Hepatocyte (in vitro differentiated cells): ENCODE measurements at regions not wholly inside any gene's neighbourhood (a gene's known extent, or its start where the extent isn't known, plus 50 kb on each side); places are given as distances from the start of the nearest gene placed in this dataset.

Experiments
- DNase-seq: peaks from one replicate; pipeline ENCODE4 v3.0.0-alpha.2; 2016; ENCODE audit warnings: low spot score
- H2AFZ ChIP-seq: fragments of 200-600 bp; sonication (generic); 2 replicates; pipeline ENCODE4 v1.6.0; 2016; ENCODE audit warnings: antibody characterized with exemption, mild to moderate bottlenecking
- H3K27ac ChIP-seq: fragments of 200-600 bp; sonication (generic); 2 replicates; pipeline ENCODE4 v1.5.1; 2016; ENCODE audit warnings: mild to moderate bottlenecking
- H3K27me3 ChIP-seq: fragments of 200-600 bp; sonication (generic); 2 replicates; pipeline ENCODE4 v1.6.1; 2016
- H3K36me3 ChIP-seq: fragments of 200-600 bp; sonication (generic); replicated peaks from 2 replicates; pipeline ENCODE4 v1.5.1; 2016; ENCODE audit warnings: low read depth; ENCODE audit not compliant: insufficient read depth
- H3K4me1 ChIP-seq: fragments of 200-600 bp; sonication (generic); 2 replicates; pipeline ENCODE4 v1.5.1; 2016; ENCODE audit warnings: mild to moderate bottlenecking, moderate library complexity; ENCODE audit not compliant: insufficient read depth
- H3K4me2 ChIP-seq: fragments of 200-600 bp; sonication (generic); 2 replicates; pipeline ENCODE4 v1.6.0; 2016
- H3K4me3 ChIP-seq: fragments of 200-600 bp; sonication (generic); 2 replicates; pipeline ENCODE4 v1.5.1; 2016; ENCODE audit warnings: mild to moderate bottlenecking
- H3K79me2 ChIP-seq: fragments of 200-600 bp; sonication (generic); 2 replicates; pipeline ENCODE4 v1.6.0; 2017; ENCODE audit warnings: mild to moderate bottlenecking
- H3K9me2 ChIP-seq: fragments of 200-600 bp; sonication (generic); replicated peaks from 2 replicates; pipeline ENCODE4 v1.6.0; 2017; ENCODE audit warnings: mild to moderate bottlenecking; ENCODE audit not compliant: insufficient read depth
- H3K9me3 ChIP-seq: fragments of 200-600 bp; sonication (generic); 2 replicates; pipeline ENCODE4 v1.5.1; 2016; ENCODE audit warnings: low read depth, mild to moderate bottlenecking
- H4K20me1 ChIP-seq: fragments of 200-600 bp; sonication (generic); 2 replicates; pipeline ENCODE4 v1.6.0; 2016; ENCODE audit warnings: mild to moderate bottlenecking; ENCODE audit not compliant: insufficient read depth, poor library complexity, severe bottlenecking
- EZH2 ChIP-seq: fragments of 200-600 bp; sonication (generic); IDR thresholded peaks from 2 replicates; pipeline ENCODE4 v1.6.1; 2016; ENCODE audit warnings: antibody characterized with exemption, mild to moderate bottlenecking, borderline replicate concordance
- EZH2phosphoT487 ChIP-seq: fragments of 200-600 bp; sonication (generic); IDR thresholded peaks from one replicate; pipeline ENCODE4 v1.6.1; 2018; ENCODE audit warnings: antibody characterized with exemption, mild to moderate bottlenecking, low read depth, moderate library complexity; ENCODE audit not compliant: unreplicated experiment, severe bottlenecking
- WGBS: methylation state at CpG from one replicate; pipeline ENCODE4 v1.1.6; 2016; ENCODE audit warnings: low lambda C conversion rate; ENCODE audit errors: missing lambda C conversion rate; 5-methylcytosine and 5-hydroxymethylcytosine counted together
- TF ChIP-seq, protein P1 (sequence below): fragments of 200-600 bp; sonication (generic); IDR thresholded peaks from 2 replicates; pipeline ENCODE4 v1.5.1; 2016; ENCODE audit warnings: antibody characterized with exemption, mild to moderate bottlenecking; ENCODE audit not compliant: poor library complexity

DNA sequence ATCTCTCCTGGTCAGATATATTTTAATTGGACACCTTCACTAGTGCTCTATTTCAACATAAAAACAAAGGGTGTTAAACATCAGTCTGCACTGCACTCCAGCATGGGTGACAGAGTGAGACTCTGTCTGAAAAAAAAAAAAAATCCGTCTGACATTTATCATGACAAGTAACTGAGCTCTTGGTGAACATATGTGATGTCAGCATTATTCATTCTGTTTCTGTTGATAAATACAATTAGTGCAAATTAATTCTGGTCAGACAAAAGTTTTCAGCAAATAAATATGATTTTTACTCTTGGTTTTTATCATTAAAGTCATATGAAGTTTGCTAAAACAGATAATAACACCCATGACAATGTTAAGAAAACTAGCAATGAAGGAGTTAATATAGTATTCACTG, 692.8 kb upstream of the GRM3 start:
- WGBS = 70% methylated on average over 1 of the region's 1 CpG
- no peaks in the 10 kb centered on the region for H4K20me1 ChIP-seq
- no peak overlapping the region for H3K4me3 ChIP-seq
- no peaks in the 10 kb centered on the region for H3K79me2 ChIP-seq
- no peak for TF ChIP-seq EZH2phosphoT487
- TF ChIP-seq, protein P1, sequence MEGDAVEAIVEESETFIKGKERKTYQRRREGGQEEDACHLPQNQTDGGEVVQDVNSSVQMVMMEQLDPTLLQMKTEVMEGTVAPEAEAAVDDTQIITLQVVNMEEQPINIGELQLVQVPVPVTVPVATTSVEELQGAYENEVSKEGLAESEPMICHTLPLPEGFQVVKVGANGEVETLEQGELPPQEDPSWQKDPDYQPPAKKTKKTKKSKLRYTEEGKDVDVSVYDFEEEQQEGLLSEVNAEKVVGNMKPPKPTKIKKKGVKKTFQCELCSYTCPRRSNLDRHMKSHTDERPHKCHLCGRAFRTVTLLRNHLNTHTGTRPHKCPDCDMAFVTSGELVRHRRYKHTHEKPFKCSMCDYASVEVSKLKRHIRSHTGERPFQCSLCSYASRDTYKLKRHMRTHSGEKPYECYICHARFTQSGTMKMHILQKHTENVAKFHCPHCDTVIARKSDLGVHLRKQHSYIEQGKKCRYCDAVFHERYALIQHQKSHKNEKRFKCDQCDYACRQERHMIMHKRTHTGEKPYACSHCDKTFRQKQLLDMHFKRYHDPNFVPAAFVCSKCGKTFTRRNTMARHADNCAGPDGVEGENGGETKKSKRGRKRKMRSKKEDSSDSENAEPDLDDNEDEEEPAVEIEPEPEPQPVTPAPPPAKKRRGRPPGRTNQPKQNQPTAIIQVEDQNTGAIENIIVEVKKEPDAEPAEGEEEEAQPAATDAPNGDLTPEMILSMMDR = no peak
- no peak overlapping the region for H3K4me2 ChIP-seq
- no peaks in the 10 kb centered on the region for H3K27me3 ChIP-seq
- no peaks in the 10 kb centered on the region for H3K4me1 ChIP-seq
- no peaks in the 10 kb centered on the region for H3K36me3 ChIP-seq
- no peaks in the 10 kb centered on the region for H3K9me2 ChIP-seq
- H3K9me3 ChIP-seq = no peaks in the 10 kb centered on the region
- H3K27ac ChIP-seq = no peak overlapping the region
- no peak overlapping the region for H2AFZ ChIP-seq
- no peak for DNase-seq

- no peak for DNase-seq
- no peaks in the 10 kb centered on the region for H3K36me3 ChIP-seq
- no peaks in the 10 kb centered on the region for H3K27me3 ChIP-seq
- no peaks in the 10 kb centered on the region for H3K79me2 ChIP-seq
- no peaks in the 10 kb centered on the region for H3K9me3 ChIP-seq
- no peak overlapping the region for H3K4me3 ChIP-seq
- H3K4me2 ChIP-seq = no peak overlapping the region
- TF ChIP-seq, protein P1 = no peak
- TF ChIP-seq EZH2phosphoT487 (no peak), EZH2 (no peak)
- no peaks in the 10 kb centered on the region for H3K9me2 ChIP-seq
- 84% methylated on average over 3 of the region's 3 CpGs for WGBS
- no peaks in the 10 kb centered on the region for H4K20me1 ChIP-seq
- H2AFZ ChIP-seq = no peak overlapping the region
- H3K4me1 ChIP-seq = no peaks in the 10 kb centered on the region
- no peak overlapping the region for H3K27ac ChIP-seq
These were observed 693.3 kb upstream of the GRM3 start for GRCh38 chr7:85950418-85950817.

GRCh38 chr7:85947767-85948166, 695.9 kb upstream of the GRM3 start:
- Histone ChIP-seq H3K36me3 (no peaks in the 10 kb centered on the region), H3K9me3 (no peaks in the 10 kb centered on the region), H3K27me3 (no peaks in the 10 kb centered on the region), H3K27ac (no peak overlapping the region), H4K20me1 (no peaks in the 10 kb centered on the region), H3K4me3 (no peak overlapping the region), H3K9me2 (no peaks in the 10 kb centered on the region), H3K4me1 (no peaks in the 10 kb centered on the region), H2AFZ (no peak overlapping the region), H3K79me2 (no peaks in the 10 kb centered on the region), H3K4me2 (no peak overlapping the region)
- TF ChIP-seq EZH2phosphoT487 = no peak
- TF ChIP-seq EZH2 = no peak
- TF ChIP-seq, protein P1 = no peak
- no peak for DNase-seq

- Histone ChIP-seq H3K4me3 (no peak overlapping the region), H3K79me2 (no peaks in the 10 kb centered on the region), H4K20me1 (no peaks in the 10 kb centered on the region), H3K4me2 (no peak overlapping the region), H3K36me3 (no peaks in the 10 kb centered on the region), H3K27ac (no peak overlapping the region), H3K9me3 (no peaks in the 10 kb centered on the region), H3K27me3 (no peaks in the 10 kb centered on the region), H3K9me2 (no peaks in the 10 kb centered on the region), H3K4me1 (no peaks in the 10 kb centered on the region), H2AFZ (no peak overlapping the region)
- TF ChIP-seq, protein P1 = no peak
- TF ChIP-seq EZH2 (no peak), EZH2phosphoT487 (no peak)
- WGBS = 78% methylated on average over 2 of the region's 2 CpGs
- no peak for DNase-seq
These were observed 702.9 kb upstream of the GRM3 start for GRCh38 chr7:85940798-85941197.
